ENCODE measurements at regions not wholly inside any gene's neighbourhood (a gene's known extent, or its start where the extent isn't known, plus 50 kb on each side); places are given as distances from the start of the nearest gene placed in this dataset.

DNA sequence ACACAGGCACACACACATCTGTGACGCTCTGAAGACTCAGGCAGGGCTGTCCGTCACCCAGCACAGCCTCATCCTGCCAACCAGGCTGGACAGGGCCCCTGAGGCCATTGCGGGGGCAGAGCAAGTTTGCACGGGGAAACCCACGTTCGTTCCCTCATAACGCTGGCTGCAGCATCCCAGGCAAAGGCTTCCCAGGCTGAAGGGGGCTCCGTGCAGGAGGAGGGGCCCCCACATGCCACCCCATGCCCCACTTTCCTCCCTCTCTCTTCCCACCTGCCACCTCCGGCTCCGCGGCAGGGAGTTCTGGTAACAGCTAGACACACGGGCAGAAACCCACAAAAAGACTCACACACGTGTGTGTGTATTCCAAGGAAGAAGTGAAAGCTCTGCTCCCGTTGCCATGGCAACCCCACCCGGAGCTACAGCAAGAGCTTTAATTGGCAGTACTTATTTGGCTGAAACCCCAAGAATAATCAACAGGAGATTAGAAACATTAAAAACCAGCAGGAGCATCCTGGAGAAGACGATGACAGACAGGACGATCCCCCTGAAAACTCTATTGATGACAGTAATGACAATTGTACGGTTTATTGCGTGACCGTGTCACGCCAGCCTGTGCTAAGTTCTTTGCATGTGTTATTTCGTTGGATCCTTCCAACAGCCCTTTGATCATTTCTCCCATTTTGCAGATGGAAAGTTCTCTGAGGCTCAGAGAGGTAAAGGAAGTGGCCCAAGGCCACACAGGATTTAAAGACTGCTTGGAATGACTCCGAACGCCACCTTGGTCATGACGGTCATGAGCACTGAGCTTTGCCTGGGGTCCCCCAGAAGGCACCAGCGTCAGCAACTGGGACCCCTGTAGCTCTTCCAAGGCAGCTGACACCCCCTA lies 247.1 kb downstream of the NPHP4 start:
- Histone ChIP-seq H3K36me3 (no peaks in the 10 kb centered on the region), H3K4me1 (no peaks in the 10 kb centered on the region), H3K9me3 (replicated peaks) (no peaks in the 10 kb centered on the region), H3K27ac (replicated peaks) (no peak overlapping the region), H3K4me3 (no peak overlapping the region), H3K27me3 (ENCODE audit: low read depth) (peaks cover 91% of the 10 kb centered on the region)
- DNase-seq, result no peak
- TF ChIP-seq, protein P1, sequence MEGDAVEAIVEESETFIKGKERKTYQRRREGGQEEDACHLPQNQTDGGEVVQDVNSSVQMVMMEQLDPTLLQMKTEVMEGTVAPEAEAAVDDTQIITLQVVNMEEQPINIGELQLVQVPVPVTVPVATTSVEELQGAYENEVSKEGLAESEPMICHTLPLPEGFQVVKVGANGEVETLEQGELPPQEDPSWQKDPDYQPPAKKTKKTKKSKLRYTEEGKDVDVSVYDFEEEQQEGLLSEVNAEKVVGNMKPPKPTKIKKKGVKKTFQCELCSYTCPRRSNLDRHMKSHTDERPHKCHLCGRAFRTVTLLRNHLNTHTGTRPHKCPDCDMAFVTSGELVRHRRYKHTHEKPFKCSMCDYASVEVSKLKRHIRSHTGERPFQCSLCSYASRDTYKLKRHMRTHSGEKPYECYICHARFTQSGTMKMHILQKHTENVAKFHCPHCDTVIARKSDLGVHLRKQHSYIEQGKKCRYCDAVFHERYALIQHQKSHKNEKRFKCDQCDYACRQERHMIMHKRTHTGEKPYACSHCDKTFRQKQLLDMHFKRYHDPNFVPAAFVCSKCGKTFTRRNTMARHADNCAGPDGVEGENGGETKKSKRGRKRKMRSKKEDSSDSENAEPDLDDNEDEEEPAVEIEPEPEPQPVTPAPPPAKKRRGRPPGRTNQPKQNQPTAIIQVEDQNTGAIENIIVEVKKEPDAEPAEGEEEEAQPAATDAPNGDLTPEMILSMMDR (IDR thresholded peaks at IDR 0.05; ENCODE audit: borderline replicate concordance), result no peak
- intact Hi-C loops (cut with micrococcal nuclease), result loop anchor here (10.0 kb wide), 1 partner anchor 230 kb away; no protein-coding TSS in a partner anchor

GRCh38 chr1:5744341-5744740 lies 247.9 kb downstream of the NPHP4 start:
- no peak for DNase-seq
- no peak overlapping the region for H3K4me3 ChIP-seq
- H3K36me3 ChIP-seq, result no peaks in the 10 kb centered on the region
- TF ChIP-seq, protein P1 (IDR thresholded peaks at IDR 0.05; ENCODE audit: borderline replicate concordance), result no peak
- intact Hi-C loops (cut with micrococcal nuclease), result loop anchor here (10.0 kb wide), 1 partner anchor 230 kb away; no protein-coding TSS in a partner anchor
- peaks cover 91% of the 10 kb centered on the region for H3K27me3 ChIP-seq (ENCODE audit: low read depth)
- H3K4me1 ChIP-seq, result no peaks in the 10 kb centered on the region
- no peak overlapping the region for H3K27ac ChIP-seq (replicated peaks)
- H3K9me3 ChIP-seq (replicated peaks), result no peaks in the 10 kb centered on the region

DNA sequence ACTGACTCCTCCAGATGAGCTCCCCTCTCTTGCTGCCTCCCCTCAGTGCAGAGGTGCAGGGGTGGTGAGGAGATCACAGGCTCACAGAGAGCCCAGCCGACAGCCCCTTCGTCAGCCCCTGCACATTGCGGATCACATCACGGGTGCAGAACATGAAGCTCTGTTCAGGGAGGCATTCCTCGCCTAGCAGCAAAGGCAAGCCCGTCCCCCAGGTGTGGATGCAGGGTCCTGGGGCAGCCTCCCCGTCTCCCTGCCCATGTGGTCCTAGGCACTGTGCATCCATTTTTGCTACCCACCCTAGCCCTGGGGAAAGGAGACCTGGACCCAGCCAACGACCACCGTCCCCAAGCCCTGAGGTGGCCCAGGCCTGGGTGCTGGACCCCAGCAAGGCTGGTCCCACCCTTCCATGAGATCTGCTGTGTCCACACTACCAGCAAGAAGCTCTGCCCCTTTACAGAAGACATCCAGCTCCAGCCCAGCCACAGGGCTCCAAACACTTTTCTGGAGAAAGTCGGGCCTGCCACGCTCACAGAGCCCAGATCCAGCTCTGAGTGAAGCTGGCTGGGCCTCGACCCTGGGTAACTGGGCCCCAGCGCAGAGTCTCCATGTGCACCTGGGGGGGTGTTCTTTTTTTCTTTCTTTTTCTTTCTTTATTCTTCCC lies 248.7 kb downstream of the NPHP4 start:
- Histone ChIP-seq H3K27me3 (ENCODE audit: low read depth) (peaks cover 90% of the 10 kb centered on the region), H3K4me1 (no peaks in the 10 kb centered on the region), H3K4me3 (no peak overlapping the region), H3K36me3 (no peaks in the 10 kb centered on the region), H3K9me3 (replicated peaks) (no peaks in the 10 kb centered on the region), H3K27ac (replicated peaks) (no peak overlapping the region)
- DNase-seq, result no peak
- TF ChIP-seq, protein P1 (IDR thresholded peaks at IDR 0.05; ENCODE audit: borderline replicate concordance), result no peak
- intact Hi-C loops (cut with micrococcal nuclease), result loop anchor here (10.0 kb wide), 1 partner anchor 229 kb away; no protein-coding TSS in a partner anchor

DNA sequence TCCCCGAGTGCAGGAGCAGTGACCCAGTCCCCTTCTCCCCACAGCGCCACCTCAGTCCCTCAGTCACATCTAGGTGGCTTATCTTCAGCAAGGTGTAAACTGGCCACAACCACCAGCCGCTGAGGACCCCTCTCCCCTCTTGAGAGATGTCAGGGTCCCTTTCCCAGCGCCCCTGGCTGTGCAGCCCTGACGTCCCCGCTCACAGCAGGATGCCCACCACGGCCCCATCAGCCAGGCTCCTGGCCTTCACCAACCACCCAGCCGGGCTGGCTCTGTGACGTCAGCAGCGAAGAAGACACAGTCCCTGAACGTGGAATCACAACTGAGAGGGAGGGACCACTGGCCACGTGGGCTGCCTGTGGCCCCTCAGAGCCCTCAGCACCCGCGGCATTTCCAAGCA lies 249.4 kb downstream of the NPHP4 start:
- Histone ChIP-seq H3K27me3 (ENCODE audit: low read depth) (peaks cover 87% of the 10 kb centered on the region), H3K4me1 (no peaks in the 10 kb centered on the region), H3K27ac (replicated peaks) (no peak overlapping the region), H3K4me3 (no peak overlapping the region), H3K36me3 (no peaks in the 10 kb centered on the region), H3K9me3 (replicated peaks) (no peaks in the 10 kb centered on the region)
- intact Hi-C loops (cut with micrococcal nuclease), result loop anchor here (10.0 kb wide), 1 partner anchor 228 kb away; no protein-coding TSS in a partner anchor
- DNase-seq, result no peak
- TF ChIP-seq, protein P1 (IDR thresholded peaks at IDR 0.05; ENCODE audit: borderline replicate concordance), result no peak

DNA sequence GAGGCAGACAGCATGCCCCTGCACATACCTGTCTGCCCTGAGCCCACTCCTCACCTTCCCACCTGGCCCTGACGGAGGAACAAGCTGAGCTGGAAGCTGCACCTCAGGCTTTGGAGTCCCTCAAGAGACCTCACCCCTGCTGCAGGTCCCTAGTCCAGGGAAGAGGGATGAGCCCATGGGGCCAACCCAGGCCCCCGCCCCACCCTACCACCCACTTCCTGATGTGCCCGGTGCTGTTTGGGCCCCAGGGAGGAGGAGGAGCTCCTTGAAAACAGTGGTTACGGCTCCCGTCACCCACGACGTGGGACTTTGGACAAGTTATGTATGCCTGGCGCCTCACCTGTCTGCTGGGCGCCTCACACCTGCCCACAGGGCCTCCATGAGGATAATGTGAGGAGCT lies 250.2 kb downstream of the NPHP4 start:
- Histone ChIP-seq H3K27me3 (ENCODE audit: low read depth) (peaks cover 82% of the 10 kb centered on the region), H3K4me1 (no peaks in the 10 kb centered on the region), H3K4me3 (no peak overlapping the region), H3K36me3 (no peaks in the 10 kb centered on the region), H3K27ac (replicated peaks) (no peak overlapping the region), H3K9me3 (replicated peaks) (no peaks in the 10 kb centered on the region)
- TF ChIP-seq, protein P1 (IDR thresholded peaks at IDR 0.05; ENCODE audit: borderline replicate concordance), result no peak
- intact Hi-C loops (cut with micrococcal nuclease), result loop anchor here (10.0 kb wide), 1 partner anchor 227 kb away; no protein-coding TSS in a partner anchor
- no peak for DNase-seq
